Loucy (cell line): ENCODE measurements at regions not wholly inside any gene's neighbourhood (a gene's known extent, or its start where the extent isn't known, plus 50 kb on each side); places are given as distances from the start of the nearest gene placed in this dataset.

Experiments
- EZH2phosphoT487 ChIP-seq: fragments of 200-600 bp; IDR thresholded peaks from 2 replicates; pipeline ENCODE4 v1.6.1; 2018; ENCODE audit warnings: antibody characterized with exemption, mild to moderate bottlenecking, moderate library complexity, borderline replicate concordance
- TF ChIP-seq, protein P1 (sequence below): fragments of 200-600 bp; sonication (generic); conservative IDR thresholded peaks from 2 replicates; pipeline ENCODE4 v1.5.1; 2014; ENCODE audit warnings: mild to moderate bottlenecking, antibody characterized with exemption, low read length

DNA sequence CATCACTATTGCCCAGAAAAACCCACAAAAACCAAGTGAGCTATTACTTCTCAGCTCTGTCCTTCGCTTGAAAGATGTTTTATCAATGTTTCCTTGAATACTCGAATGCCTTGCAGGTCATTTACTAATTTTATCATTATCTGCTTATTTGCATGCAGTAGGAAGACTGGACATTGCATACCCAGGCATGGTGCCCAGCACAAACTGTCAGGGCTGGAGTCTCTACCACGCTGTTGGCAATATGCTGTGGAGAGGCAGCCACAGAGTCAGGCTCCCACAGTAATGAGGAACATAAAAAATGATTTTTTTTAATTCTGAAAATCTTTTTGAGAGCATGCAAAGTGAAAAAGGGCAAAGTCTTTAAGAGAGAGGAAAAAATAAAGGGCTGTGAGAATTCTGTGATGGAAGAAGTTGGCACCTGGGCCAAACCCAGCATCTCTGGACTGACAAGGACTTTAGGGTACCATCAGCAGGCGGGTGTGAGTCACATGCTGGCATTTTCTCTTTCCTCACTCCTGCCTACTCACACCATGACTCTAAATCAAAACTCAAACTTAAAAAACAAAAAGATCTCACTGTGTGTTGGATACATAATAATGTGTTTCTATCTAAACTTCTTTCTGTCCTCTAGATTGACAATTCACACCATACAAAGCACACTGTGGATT is 709.8 kb upstream of the FANCL start:
- TF ChIP-seq, protein P1, sequence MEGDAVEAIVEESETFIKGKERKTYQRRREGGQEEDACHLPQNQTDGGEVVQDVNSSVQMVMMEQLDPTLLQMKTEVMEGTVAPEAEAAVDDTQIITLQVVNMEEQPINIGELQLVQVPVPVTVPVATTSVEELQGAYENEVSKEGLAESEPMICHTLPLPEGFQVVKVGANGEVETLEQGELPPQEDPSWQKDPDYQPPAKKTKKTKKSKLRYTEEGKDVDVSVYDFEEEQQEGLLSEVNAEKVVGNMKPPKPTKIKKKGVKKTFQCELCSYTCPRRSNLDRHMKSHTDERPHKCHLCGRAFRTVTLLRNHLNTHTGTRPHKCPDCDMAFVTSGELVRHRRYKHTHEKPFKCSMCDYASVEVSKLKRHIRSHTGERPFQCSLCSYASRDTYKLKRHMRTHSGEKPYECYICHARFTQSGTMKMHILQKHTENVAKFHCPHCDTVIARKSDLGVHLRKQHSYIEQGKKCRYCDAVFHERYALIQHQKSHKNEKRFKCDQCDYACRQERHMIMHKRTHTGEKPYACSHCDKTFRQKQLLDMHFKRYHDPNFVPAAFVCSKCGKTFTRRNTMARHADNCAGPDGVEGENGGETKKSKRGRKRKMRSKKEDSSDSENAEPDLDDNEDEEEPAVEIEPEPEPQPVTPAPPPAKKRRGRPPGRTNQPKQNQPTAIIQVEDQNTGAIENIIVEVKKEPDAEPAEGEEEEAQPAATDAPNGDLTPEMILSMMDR, result no peak
- no peak for TF ChIP-seq EZH2phosphoT487
